ENCODE measurements at regions not wholly inside any gene's neighbourhood (a gene's known extent, or its start where the extent isn't known, plus 50 kb on each side); places are given as distances from the start of the nearest gene placed in this dataset.
"Not testable (repeated sequence)": the region's sequence is repeated elsewhere in the genome, so short reads cannot be mapped to it uniquely, and the experiment has no call there.

DNA sequence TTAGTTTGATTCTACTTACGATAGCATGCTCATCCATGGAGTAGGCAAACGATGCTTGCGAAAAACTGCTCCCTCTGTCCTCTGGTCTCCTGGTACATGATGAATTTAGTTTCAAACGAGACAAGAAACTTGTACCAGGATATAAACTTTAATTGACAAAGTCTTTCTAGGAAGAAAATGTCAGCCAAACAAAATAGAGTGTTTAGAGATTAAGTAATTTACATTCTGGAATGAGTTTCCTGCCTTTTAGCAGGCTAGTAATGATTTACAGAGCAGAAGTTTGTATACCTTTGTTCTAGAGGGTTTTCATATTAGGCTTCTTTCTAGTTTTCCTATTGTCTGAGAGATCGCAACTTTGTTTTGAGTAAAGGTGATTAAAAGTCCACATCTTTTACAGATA, 206.9 kb downstream of the RPL10L start:
- DNase-seq (ENCODE audit: low read depth in 4 of 4, low spot score in 2 of 4) = peak in 2 of 4 donors; percentile 6 to 8

DNA sequence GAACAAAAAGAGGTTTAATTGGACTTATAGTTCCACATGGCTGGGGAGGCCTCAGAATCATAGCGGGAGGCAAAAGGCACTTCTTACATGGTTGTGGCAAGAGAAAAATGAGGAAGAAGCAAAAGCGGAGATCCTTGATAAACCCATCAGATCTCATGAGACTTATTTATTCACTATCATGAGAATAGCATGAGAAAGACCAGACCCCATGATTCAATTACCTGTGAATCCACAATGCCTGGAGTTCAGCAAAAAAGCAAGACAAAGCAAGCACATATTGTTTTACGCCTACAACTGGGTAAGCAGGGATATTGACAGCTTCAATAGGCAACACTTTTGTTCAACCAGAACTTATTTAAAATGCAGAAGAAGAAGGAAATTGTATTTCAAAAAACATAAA, 218.2 kb downstream of the RPL10L start:
- DNase-seq (ENCODE audit: low read depth in 4 of 4, low spot score in 2 of 4) = no peak

DNA sequence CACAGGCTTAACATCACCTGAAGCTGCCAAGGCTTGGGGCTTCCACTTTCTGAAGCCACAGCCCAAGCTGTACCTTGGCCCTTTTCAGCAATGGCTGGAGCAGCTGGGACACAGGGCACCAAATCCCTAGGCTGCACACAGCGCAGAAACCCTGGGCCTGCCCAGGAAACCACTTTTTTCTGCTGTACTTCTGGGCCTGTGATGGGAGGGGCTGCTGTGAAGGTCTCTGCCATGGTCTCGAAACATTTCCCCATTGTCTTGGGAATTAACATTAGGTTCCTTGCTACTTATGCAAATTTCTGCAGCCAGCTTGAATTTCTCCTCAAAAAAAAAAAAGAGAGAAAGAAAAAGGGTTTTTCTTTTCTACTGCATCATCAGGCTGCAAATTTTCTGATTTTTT, 219.1 kb downstream of the RPL10L start:
- no peak for DNase-seq (ENCODE audit: low read depth in 4 of 4, low spot score in 2 of 4)

DNA sequence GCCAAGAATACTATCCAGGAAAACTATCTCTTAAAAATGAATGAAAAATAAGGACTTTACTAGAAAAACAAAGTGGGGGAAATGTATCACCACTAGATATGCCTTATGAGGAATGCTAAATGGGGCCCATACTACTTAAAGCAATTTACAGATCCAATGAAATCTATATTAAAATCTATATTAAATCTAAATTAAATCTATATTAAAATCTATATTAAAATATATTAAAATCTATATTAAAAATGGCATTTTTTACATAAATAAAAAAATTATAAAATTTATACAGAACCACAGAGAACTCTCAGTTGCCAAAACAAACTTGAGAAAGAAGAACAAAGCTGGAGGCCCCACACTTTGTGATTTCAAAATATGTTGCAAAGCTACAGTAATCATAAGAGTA, 234.5 kb downstream of the RPL10L start:
- no peak for DNase-seq (ENCODE audit: low read depth in 4 of 4, low spot score in 2 of 4)

DNA sequence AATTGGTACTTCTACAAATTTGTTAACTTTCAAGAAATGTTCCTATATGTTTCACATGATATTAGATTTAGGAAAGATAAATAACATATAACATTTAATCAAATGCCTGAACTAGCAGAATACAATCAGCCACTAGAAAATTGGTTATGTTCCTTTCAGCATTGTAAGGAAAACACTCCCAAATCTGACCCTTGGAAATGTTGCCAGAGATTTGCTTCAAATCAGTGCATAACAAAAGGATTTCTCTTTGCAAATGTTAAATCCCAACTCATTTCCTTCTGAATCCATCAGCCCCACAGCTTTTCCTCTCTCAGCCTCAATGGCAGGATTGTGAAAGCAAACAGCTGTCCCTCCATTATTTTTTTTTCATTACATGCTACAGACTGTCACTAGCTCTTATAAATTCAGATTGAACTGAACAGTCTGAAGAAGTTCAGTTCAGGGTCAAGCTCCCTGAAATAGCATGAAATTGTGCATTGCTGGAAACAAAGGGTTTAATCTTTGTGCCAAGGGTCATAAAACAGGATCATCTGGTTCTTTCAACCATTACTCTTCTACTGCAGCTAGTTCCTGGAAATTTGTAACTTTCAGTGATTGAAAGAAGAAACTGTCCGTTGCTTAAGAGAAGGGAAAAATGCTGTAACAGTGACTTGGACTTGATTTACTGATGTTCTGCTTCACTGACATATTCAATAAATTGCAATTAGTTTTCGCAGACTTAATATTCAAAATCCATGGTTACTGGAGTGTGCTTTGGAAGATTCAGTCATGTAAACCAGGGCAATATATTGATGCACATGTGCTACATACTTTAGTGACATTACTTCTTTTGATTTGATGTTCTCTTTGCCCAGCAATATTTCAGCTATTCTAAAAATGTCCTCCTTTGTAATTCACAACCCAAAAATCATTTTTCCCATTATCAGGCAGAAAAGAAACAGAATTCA, 246.4 kb downstream of the RPL10L start:
- peak; percentile 36 to 60 (median 53) for DNase-seq (ENCODE audit: low read depth in 4 of 4, low spot score in 2 of 4)

DNA sequence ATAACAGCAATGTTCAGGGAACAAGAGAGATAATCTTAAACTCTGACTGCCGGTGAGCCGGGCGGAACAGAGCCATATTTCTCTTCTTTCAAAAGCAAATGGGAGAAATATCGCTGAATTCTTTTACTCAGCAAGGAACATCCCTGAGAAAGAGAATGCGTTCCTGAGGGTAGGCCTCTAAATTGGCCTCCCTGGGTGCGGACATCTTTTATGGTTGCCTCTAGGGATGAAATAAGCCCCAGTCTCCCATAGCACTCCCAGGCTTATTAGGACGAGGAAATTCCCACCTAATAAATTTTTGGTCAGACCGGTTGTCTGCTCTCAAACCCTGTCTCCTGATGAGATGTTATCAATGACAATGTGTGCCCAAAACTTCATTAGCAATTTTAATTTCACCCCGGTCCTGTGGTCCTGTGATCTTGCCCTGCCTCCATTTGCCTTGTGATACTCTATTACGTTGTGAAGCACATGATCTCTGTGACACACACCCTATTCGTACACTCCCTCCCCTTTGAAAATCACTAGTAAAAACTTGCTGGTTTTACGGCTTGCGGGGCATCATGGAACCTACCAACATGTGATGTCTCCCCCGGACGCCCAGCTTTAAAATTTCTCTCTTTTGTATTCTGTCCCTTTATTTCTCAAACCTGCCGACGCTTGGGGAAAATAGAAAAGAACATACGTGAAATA, 249.4 kb downstream of the RPL10L start:
- DNase-seq (ENCODE audit: low read depth in 4 of 4, low spot score in 2 of 4) = not testable (repeated sequence)

DNA sequence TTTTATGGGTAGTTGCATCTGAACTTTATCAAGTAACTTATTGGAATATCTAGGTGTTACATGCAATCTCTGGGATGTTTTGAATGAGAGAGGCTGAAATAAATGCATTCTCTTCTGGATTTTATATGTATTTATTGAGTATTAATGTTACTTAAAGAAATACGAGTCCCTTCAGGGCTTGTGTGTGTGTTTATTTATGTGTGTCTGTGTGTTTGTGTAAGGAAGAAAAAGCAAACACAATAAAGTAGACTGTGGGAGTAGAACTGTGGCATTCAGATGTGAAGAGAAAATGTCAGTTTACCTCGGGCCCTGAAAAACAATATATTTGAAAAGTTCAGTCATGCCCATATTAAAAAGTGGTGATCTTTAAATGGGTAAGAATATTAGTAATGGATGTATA, 250.5 kb downstream of the RPL10L start:
- no peak for DNase-seq (ENCODE audit: low read depth in 4 of 4, low spot score in 2 of 4)

DNA sequence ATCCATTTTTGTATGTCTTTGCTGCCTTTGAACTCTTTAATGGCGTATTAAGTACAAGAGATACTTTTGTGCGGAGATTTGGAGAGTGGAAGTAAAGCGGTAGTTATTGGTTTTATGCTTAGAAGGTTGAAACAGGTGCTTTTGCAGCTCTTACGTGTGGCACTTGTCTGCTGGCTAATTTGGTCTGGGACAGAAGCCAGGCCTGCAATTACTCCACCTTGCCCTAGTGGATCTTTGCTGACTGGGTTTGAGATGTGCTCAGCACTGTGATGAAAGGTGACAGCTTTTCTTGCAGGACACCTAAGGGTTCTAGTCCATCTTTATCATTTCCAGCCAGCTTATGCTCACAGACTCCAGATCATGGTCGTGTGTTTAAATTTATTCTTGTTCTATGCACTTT, 252.5 kb downstream of the RPL10L start:
- no peak for DNase-seq (ENCODE audit: low read depth in 4 of 4, low spot score in 2 of 4)

DNA sequence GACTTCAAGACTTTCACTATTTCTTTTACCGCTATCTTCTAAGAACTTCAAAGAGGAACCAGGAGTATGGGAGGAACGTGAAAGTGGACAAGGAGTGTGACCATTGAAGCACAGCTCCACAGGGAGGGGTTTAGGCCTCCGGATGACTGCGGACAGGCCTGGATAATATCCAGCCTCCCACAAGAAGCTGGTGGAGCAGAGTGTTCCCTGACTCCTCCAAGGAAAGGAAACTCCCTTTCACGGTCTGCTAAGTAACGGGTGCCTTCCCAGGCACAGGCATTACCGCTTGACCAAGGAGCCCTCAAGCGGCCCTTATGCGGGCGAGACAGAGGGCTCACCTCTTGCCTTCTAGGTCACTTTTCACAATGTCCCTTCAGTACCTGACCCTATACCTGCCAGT, 267.0 kb downstream of the RPL10L start:
- DNase-seq (ENCODE audit: low read depth in 4 of 4, low spot score in 2 of 4) = no peak

DNA sequence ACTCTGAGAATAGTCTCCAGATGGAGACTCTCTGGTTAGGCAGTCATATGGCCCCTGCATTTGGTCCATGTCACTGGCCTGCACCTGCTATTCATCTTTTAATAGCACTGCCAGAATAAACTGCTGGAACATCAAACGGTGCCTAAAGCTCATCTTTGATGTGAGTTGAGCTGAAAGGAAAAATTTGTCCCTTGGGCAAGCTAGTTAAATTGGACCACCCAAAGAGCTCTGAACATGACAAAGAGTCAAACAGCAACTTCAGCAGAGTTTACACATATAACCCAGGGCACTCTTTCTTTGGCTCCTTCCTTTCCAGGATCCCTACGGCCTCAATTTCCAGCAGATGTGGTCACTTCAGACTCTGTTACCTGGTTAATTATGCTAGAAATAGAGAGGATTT, 269.9 kb downstream of the RPL10L start:
- DNase-seq (ENCODE audit: low read depth in 4 of 4, low spot score in 2 of 4) = no peak

DNA sequence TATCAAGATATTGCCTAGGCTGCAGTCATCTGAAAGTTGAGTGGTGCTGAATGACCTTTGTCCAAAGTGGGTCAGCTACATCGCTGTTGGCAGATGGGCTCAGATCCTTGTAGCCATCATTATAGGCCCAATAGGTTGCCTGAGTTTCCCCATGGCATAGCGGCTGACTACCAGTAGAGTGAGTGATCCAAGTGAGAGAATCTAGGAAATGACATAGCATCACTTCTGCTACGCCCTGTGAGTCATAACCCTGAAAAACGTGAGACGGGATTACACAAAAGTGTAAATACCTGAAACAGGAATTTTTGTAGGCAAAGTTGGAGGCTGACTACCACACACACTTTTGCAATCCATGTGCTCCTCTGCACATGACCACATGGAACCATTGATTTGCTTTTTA, 273.3 kb downstream of the RPL10L start:
- no peak for DNase-seq (ENCODE audit: low read depth in 4 of 4, low spot score in 2 of 4)

DNA sequence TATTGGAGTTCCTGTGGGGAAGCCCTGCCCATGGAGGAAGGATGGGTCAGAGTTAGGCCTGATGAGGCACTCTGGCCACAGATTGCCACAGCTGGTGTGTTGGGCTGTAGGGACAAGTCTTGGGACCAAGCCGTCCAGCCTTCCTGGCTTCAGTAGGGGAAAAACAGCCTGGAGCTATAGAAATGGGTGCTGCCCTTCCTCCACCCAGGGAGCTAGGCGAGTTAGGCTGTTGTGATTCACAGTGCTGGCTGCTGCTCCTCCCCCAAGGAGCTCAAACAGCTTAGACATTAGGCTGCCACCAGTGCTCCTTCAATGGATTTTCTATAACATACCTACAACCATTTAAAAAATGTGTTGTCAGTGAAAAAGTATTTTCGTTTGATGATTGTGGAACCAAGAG, 274.3 kb downstream of the RPL10L start:
- DNase-seq (ENCODE audit: low read depth in 4 of 4, low spot score in 2 of 4) = no peak

DNA sequence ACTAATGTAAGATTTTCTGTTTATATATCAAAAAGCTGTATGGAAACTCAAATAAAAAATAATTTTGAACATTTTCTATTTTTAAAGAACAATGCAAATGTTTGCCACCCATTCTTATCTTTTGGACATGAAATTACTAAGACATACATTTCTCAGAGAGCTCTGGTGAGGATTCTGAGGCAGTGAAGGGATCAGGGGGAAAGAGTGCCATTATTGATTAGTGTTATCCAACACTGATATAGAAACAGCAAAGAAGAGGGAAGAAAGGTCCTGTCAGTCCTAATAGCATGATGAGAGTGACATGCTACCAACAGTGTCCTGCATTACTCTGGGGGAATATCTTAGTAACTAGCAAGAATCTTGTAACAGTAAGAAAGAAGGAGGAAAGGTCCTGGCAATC, 282.2 kb downstream of the RPL10L start:
- no peak for DNase-seq (ENCODE audit: low read depth in 4 of 4, low spot score in 2 of 4)

DNA sequence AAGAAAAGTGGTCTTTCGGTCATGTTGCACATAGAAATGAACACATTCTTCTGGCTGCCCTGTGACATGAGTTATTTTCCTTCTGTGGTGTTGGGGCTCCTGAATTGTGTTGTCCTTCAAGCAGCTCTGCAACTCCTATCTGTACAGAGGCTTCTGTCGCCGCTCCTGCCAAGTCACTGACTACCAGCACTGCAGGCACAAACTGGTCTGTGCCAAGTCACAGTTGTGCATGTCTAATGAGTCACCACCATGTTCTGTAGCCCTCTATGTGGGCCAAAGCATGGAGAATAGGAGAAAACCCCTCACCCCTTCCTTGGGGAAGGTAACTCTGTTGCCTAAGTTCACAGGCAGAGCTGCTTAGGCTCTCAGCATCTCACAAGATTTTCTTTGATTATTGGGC, 283.3 kb downstream of the RPL10L start:
- no peak for DNase-seq (ENCODE audit: low read depth in 4 of 4, low spot score in 2 of 4)

DNA sequence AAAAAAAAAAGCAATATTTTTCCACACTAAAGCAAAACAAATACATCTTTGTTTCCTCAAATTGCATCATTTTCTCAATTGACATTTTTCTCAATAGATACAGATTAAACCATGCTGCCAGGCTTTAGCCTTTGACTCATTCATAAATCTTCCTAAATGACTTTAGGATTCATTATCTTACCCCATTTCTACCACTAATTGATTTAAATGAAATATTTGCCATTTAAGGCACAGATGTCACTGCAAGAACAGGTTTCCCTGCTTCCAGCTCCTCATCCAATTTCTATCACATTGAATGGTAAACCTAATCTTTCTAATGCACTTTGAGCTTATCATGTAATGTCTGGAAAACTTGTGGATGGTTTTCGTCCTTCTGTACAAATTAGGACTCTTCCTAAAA, 298.7 kb downstream of the RPL10L start:
- DNase-seq (ENCODE audit: low read depth in 4 of 4, low spot score in 2 of 4) = no peak

DNA sequence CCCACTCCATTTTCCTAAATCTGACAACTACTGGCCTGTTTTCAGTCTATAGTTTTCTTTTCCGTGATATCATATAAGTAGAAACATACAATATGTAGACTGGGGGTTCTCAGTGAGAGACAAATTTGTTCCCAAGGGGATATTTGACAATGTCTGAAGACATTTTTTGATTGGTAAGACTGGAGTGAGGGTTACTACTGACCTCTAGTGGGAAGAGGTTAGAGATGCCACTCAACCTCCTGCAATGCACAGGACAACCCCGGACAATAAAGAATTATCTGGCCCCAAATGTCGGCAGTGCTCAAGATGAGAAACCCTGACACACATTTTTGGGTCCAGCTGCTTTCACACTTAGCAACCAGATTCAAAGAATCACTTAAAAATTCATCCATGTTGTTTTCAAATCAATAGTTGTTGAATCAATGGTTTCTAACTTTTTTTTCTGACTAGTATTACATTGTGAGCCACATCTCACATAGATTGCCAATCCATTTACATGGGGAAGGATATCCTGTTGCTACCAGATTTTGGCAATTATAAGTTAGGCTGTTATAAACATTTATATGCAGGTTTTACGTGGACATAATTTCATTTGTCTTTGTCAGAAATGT, 307.1 kb downstream of the RPL10L start:
- DNase-seq (ENCODE audit: low read depth in 4 of 4, low spot score in 2 of 4) = no peak

DNA sequence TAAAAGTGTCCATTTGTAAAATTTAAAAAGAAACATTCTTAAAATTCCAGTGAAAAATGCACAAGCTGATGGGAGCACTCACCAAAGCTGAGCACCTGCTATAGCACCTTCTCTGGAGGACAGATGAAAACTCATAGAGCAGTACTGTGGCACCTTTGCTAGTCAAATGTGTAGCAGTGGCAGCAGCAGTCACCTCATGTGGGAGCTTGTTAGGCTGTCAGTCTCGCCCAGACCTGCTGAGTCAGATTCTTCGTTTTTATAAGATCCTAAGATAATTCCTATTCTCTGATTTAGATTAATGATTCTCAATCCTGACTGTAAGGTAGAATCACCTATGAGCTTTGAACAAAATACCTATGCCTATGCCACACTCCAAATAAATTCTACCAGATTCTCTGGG, 325.8 kb downstream of the RPL10L start:
- DNase-seq (ENCODE audit: low read depth in 4 of 4, low spot score in 2 of 4) = no peak

DNA sequence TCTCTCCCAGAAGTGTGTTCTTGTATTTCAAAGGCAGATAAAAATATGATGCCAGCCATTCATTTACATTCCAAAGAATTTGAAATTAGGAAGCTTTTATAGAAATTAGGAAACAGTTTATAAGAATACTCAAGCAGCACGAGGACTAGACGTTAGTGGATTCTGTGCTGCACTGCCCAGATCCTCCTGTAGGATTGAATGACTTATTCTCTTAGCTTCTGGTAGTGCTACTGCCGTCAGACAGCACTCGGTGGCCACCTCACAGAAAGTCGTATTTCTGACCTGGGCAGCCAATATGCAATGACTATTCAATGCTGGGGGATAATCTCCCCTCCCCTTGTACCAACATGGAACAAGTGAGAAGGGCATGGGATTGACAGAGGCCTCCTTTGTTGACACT, 326.4 kb downstream of the RPL10L start:
- DNase-seq (ENCODE audit: low read depth in 4 of 4, low spot score in 2 of 4) = no peak

DNA sequence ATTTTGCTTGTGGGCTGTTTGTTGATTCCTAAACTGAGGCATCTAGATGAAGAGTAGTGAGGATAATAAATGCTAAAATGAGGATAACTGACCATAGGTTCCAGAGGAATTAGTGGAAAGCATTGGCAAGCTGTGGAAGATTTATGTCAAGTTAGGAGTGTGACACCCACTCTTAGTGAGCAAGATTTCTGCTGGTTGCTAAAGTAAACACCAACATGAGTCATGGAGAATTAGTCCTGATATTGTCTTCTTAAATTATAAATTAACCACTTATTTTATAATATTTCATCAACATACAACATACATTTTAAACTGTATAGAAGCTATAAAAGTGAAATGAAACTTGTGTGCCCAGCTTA, 328.2 kb downstream of the RPL10L start:
- peak in 1 of 4 donors; percentile 8 for DNase-seq (ENCODE audit: low read depth in 4 of 4, low spot score in 2 of 4)

DNA sequence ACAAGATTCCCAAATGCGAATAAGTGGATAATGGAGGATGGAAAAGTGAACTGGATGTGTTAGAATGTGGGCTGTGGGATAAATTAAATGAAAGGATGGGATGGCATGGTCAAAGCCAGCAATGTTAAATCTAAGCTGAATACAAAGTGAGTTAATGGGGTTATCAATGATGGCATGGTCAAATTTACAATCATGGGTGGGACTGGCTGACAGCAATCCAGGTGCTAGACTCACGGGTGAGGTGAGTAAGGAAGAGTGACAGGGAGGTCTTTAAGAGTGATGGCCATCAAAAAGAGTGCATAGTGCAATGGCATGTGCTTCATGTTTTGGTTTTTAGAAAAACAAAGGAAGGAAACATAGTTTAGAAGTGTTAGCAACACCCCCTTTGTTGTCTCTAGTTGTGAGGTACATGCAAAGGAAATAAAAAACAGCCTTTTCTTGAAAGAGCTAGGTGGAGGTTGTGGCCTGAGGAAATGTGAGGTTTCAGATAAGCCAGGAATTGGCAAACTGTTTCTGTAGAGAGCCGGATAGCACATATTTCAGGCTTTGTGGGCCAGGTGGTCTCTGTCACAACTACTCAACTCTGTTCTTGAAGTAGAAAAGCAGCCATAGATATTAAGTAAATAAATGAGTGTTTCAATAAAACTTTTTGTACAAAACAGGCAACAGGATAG, 328.7 kb downstream of the RPL10L start:
- DNase-seq (ENCODE audit: low read depth in 4 of 4, low spot score in 2 of 4) = peak in 2 of 4 donors; percentile 42 to 46

DNA sequence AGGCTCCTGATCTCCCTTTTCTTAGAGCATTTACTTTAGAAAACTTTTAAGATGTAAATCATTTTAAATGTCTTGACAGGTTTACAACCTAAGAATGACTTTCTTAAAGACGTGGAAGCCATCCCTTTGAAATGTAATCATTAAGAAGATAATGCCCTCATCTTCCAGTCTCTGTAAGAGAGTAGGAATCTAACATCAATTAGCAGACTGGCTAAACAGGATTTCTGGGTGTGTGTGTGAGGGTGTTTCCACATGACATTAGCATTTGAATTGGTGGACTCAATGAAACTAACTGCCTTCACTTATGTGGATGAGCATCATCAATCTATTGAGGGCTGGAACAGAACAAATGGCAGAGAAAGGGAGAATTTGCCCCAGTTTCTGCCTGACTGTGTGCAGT, 329.5 kb downstream of the RPL10L start:
- DNase-seq (ENCODE audit: low read depth in 4 of 4, low spot score in 2 of 4) = peak in 1 of 4 donors; percentile 13
